GM10266 (cell line): ENCODE measurements at regions not wholly inside any gene's neighbourhood (a gene's known extent, or its start where the extent isn't known, plus 50 kb on each side); places are given as distances from the start of the nearest gene placed in this dataset.

ENCODE experiments used
- DNase-seq: peaks from one replicate; pipeline ENCODE4 v3.0.0; 2012; ENCODE audit errors: extremely low spot score
- CTCF ChIP-seq: IDR thresholded peaks from 2 replicates; pipeline ENCODE4 v1.5.1; 2012; ENCODE audit warnings: mild to moderate bottlenecking, low read depth; ENCODE audit not compliant: control insufficient read depth, insufficient read depth; ENCODE audit errors: missing control alignments

- no peak for DNase-seq
- no peak for TF ChIP-seq CTCF
Measured at GRCh38 chr2:107322416-107322815, 436.4 kb upstream of the ST6GAL2 start.

DNA sequence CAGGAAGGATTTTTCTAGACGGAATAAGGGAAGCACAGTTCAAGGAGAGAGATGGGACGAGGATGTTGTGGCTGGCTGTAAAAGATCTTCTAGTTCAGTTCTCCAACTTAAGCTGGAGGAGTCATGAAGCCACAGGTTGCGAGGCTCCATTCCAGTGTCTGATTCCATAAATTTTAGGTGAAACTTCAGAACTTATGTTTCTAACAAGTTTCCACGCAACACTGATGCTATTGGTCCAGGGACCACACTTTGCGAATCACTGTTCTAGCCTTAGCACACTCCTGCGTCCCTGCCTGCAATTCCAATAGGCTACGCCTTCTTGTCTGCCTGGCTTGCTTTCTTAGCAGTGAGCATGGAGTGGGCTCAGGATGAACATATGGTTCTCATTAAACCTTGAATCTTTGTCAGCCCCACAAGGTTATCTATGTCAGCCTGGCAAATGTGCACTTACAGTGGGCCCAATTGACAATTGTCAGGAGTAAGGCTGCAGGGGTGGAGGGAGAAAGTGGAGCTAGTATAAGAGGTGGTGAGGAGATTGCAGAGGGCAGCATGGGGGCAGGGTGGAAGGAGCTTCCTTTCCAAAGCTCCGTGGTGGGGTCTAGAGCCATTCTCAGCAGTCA is 438.1 kb upstream of the ST6GAL2 start:
- TF ChIP-seq CTCF: no peak
- DNase-seq: no peak

DNA sequence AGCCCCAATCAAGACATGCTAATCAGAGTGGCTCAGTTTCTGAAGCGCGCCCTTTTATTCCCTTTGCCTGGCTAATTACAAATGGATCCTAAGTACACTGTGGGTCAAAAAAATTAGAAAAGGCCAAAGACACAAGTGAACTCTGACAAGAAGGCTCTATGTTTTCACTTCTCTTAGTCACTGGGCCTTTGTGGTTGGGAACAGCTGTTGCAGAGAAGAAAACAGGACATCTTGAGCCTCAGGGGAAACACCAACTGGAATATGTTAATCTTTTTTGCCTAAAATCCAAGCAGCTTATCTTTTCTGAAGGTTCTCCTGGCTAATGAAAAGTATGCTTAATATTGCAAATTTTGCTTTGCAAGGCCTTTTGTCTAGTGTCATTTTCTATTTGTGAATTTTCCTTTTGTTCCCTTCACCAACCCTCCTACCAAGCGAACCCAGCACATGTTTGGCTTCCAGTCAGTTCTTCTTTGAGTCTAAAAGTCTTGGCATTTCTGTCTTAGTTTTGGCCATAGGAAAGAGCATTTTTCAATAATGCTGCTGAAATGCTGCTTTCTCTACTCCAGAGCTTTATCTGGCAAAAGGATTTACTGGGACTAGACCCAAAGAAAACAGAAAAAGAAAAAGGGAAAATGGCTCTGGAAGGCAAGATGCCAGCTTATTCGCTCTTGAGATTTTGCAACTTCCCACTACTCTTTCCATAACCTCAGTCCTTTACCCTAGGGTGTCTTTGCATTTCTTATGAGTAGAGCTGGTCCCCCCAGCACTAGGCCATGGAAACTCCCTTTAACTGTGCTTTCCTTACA is 440.2 kb upstream of the ST6GAL2 start:
- no peak for DNase-seq

GRCh38 chr2:107334306-107334705 is 448.3 kb upstream of the ST6GAL2 start:
- no peak for TF ChIP-seq CTCF
- DNase-seq: no peak

More for the DNA sequence above, 440.2 kb upstream of the ST6GAL2 start:
- TF ChIP-seq CTCF: no peak

GRCh38 chr2:107336526-107336925 is 450.6 kb upstream of the ST6GAL2 start:
- DNase-seq: no peak
- no peak for TF ChIP-seq CTCF

GRCh38 chr2:107337209-107337898 is 451.4 kb upstream of the ST6GAL2 start:
- DNase-seq: no peak
- TF ChIP-seq CTCF: no peak
